Osteoblast (primary cell): ENCODE measurements at regions not wholly inside any gene's neighbourhood (a gene's known extent, or its start where the extent isn't known, plus 50 kb on each side); places are given as distances from the start of the nearest gene placed in this dataset.
"Not testable (repeated sequence)": the region's sequence is repeated elsewhere in the genome, so short reads cannot be mapped to it uniquely, and the experiment has no call there.

Experiments
- DNase-seq: peaks from one replicate; pipeline ENCODE4 v3.0.0; 2011; ENCODE audit warnings: low spot score, mixed read lengths; ENCODE audit not compliant: insufficient read length; ENCODE audit errors: missing footprints
- H2AFZ ChIP-seq: 2 replicates; pipeline ENCODE4 v1.6.0; 2011; ENCODE audit warnings: mild to moderate bottlenecking, low read length
- H3K27ac ChIP-seq: 2 replicates; pipeline ENCODE4 v1.5.1; 2011; ENCODE audit warnings: mild to moderate bottlenecking, low read depth, low read length, moderate library complexity
- H3K27me3 ChIP-seq: 2 replicates; pipeline ENCODE4 v1.6.0; 2012; ENCODE audit warnings: mild to moderate bottlenecking, control low read depth, inconsistent platforms, low read length, moderate library complexity; ENCODE audit not compliant: insufficient read depth
- H3K36me3 ChIP-seq: 2 replicates; pipeline ENCODE4 v1.5.1; 2011; ENCODE audit warnings: mild to moderate bottlenecking, low read length, control low read depth, moderate library complexity; ENCODE audit not compliant: insufficient read depth
- H3K4me1 ChIP-seq: 2 replicates; pipeline ENCODE4 v1.5.1; 2011; ENCODE audit warnings: mild to moderate bottlenecking, low read length, control low read depth, moderate library complexity; ENCODE audit not compliant: insufficient read depth
- H3K4me2 ChIP-seq: 2 replicates; pipeline ENCODE4 v1.6.0; 2011; ENCODE audit warnings: mild to moderate bottlenecking, low read length; ENCODE audit not compliant: insufficient read depth
- H3K4me3 ChIP-seq: fragments of 200-600 bp; sonication (generic); 3 replicates; pipeline ENCODE4 v1.5.1; 2012; ENCODE audit warnings: mild to moderate bottlenecking, low read length, inconsistent platforms; ENCODE audit not compliant: insufficient read depth
- H3K79me2 ChIP-seq: 2 replicates; pipeline ENCODE4 v1.6.0; 2012; ENCODE audit warnings: mild to moderate bottlenecking, low read length, control low read depth, inconsistent platforms; ENCODE audit not compliant: insufficient read depth
- H3K9me3 ChIP-seq: 2 replicates; pipeline ENCODE4 v1.5.1; 2011; ENCODE audit warnings: low read depth, low read length, control low read depth
- H4K20me1 ChIP-seq: 2 replicates; pipeline ENCODE4 v1.6.0; 2012; ENCODE audit warnings: mild to moderate bottlenecking, low read length, control low read depth; ENCODE audit not compliant: insufficient read depth
- TF ChIP-seq, protein P1 (sequence below): IDR thresholded peaks from 2 replicates; pipeline ENCODE4 v1.5.1; 2011; ENCODE audit warnings: mild to moderate bottlenecking, low read depth, low read length, moderate library complexity; ENCODE audit errors: extremely low read depth

DNA sequence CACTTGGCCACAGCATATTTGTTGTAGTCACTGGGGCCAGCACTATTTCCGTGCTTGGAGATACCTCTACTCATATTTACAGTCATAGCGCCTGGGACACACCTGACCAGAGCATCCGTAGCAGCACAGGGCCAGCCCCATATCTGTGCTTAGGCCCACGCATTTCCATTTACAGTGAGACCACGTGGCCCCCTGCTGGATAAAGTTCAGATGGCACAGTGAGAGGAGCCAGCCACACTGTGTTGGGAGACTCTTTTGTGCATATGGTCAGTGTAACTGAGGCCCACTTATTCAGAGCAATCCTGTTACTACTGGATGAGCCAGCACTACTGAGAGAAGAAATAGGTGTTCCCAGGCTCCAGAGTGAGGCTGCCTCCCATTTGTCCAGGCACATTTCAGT lies 455.3 kb downstream of the REEP3 start:
- TF ChIP-seq, protein P1, sequence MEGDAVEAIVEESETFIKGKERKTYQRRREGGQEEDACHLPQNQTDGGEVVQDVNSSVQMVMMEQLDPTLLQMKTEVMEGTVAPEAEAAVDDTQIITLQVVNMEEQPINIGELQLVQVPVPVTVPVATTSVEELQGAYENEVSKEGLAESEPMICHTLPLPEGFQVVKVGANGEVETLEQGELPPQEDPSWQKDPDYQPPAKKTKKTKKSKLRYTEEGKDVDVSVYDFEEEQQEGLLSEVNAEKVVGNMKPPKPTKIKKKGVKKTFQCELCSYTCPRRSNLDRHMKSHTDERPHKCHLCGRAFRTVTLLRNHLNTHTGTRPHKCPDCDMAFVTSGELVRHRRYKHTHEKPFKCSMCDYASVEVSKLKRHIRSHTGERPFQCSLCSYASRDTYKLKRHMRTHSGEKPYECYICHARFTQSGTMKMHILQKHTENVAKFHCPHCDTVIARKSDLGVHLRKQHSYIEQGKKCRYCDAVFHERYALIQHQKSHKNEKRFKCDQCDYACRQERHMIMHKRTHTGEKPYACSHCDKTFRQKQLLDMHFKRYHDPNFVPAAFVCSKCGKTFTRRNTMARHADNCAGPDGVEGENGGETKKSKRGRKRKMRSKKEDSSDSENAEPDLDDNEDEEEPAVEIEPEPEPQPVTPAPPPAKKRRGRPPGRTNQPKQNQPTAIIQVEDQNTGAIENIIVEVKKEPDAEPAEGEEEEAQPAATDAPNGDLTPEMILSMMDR = peak; percentile 52
- H3K79me2 ChIP-seq = no peaks in the 10 kb centered on the region
- no peaks in the 10 kb centered on the region for H3K36me3 ChIP-seq
- no peaks in the 10 kb centered on the region for H3K27me3 ChIP-seq
- H3K4me3 ChIP-seq = no peak overlapping the region
- H3K4me1 ChIP-seq = no peaks in the 10 kb centered on the region
- H3K9me3 ChIP-seq = no peaks in the 10 kb centered on the region
- no peak overlapping the region for H3K27ac ChIP-seq
- H2AFZ ChIP-seq = no peak overlapping the region
- no peak overlapping the region for H3K4me2 ChIP-seq
- peak; percentile 75 for DNase-seq
- no peaks in the 10 kb centered on the region for H4K20me1 ChIP-seq

DNA sequence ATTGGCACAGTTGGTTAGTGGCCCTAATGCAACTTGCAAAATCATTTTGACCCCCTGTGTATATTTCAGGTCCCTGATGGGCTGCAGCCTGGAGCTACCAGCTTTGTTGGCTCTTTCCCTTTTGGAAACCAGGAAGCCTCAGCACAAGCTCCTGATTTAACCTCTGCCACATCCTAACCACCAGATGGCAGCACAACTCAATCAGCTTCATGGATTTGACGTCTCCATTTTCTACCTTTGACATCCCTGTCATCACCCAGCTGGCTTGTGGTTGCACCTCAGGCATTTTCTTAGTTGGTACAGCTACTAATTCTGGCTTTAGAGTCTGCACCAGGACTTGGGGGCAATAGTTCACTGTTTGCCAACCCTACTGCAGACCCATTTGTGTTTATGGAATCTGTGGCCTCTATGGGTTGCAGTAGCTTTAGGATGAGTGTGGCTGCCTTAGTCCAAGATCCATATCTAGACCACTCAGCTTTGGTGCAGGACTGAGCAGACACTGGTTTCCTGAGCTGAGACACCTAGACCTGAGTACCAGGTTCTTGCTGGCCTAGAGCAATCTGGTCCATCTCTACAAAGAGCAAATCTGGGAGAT lies 456.2 kb downstream of the REEP3 start:
- TF ChIP-seq, protein P1 = peak; percentile 68
- Histone ChIP-seq H3K27ac (no peak overlapping the region), H3K4me1 (no peaks in the 10 kb centered on the region), H4K20me1 (no peaks in the 10 kb centered on the region), H3K36me3 (no peaks in the 10 kb centered on the region), H3K9me3 (no peaks in the 10 kb centered on the region), H3K79me2 (no peaks in the 10 kb centered on the region), H3K4me3 (no peak overlapping the region), H3K27me3 (no peaks in the 10 kb centered on the region), H3K4me2 (no peak overlapping the region), H2AFZ (no peak overlapping the region)
- peak; percentile 88 for DNase-seq

DNA sequence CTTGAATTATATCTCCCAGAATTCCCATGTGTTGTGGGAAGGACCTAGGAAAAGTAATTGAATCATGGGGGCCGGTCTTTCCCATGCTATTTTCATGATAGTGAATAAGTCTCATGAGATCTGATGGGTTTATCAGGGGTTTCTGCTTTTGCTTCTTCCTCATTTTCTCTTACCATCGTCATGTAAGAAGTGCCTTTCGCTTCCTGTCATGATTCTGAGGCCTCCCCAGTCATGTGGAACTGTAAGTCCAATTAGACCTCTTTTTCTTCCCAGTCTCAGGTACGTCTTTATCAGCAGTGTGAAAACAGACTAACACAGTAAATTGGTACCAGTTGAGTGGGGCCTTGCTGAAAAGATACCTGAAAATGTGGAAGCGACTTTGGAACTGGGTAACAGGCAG lies 459.7 kb downstream of the REEP3 start:
- not testable (repeated sequence) for H3K4me1 ChIP-seq, H3K9me3 ChIP-seq, H4K20me1 ChIP-seq, H3K4me2 ChIP-seq, H3K79me2 ChIP-seq, DNase-seq, H3K36me3 ChIP-seq, H3K27ac ChIP-seq, H3K27me3 ChIP-seq, H3K4me3 ChIP-seq, H2AFZ ChIP-seq

DNA sequence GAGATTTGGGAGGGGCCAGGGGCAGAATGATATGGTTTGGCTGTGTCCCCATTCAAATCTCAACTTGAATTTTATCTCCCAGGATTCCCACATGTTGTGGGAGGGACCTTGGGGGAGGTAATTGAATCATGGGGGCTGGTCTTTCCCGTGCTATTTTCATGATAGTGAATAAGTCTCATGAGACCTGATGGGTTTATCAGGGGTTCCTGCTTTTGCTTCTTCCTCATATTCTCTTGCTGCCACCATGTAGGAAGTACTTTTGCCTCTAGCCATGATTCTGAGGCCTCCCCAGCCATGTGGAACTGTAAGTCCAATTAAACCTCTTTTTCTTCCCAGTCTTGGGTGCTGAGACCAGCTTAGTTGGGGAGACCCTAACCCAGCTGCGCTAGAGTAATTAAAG lies 462.9 kb downstream of the REEP3 start:
- not testable (repeated sequence) for H3K4me3 ChIP-seq, H3K27me3 ChIP-seq, H3K79me2 ChIP-seq, H2AFZ ChIP-seq, H3K4me1 ChIP-seq, H4K20me1 ChIP-seq, H3K36me3 ChIP-seq, H3K9me3 ChIP-seq, DNase-seq, H3K4me2 ChIP-seq, H3K27ac ChIP-seq

DNA sequence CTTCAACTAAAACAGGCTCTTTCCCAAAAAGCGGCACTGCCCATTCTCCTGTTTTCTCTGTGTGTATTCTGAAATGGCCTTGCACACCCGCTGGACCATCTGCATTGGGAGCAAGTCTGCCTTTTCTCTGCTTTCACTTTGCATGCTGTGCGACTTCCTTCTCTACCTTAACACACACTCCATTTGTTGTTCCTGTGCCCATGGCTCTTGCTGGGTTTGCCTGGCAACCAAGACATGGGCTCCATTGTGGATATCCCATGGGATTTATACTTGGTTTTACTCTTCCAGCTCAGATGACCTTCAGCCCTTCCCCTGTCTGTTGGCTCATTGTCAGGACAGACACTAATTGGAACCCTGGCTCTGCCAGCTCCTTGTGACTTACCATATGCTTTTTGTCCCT lies 465.3 kb downstream of the REEP3 start:
- no peak overlapping the region for H3K4me3 ChIP-seq
- TF ChIP-seq, protein P1 = no peak

More for the DNA sequence above, 465.3 kb downstream of the REEP3 start:
- Histone ChIP-seq H3K36me3 (no peaks in the 10 kb centered on the region), H3K4me1 (no peaks in the 10 kb centered on the region), H3K79me2 (no peaks in the 10 kb centered on the region), H3K4me2 (no peak overlapping the region), H4K20me1 (no peaks in the 10 kb centered on the region), H2AFZ (no peak overlapping the region), H3K27me3 (no peaks in the 10 kb centered on the region), H3K9me3 (no peaks in the 10 kb centered on the region), H3K27ac (no peak overlapping the region)
- DNase-seq = no peak
